Astrocyte of the spinal cord (primary cell): ENCODE measurements at regions not wholly inside any gene's neighbourhood (a gene's known extent, or its start where the extent isn't known, plus 50 kb on each side); places are given as distances from the start of the nearest gene placed in this dataset.
A peak's percentile ranks its signal among the peaks of the same experiment; 100 is the strongest.
"Not testable (repeated sequence)": the region's sequence is repeated elsewhere in the genome, so short reads cannot be mapped to it uniquely, and the experiment has no call there.

Experiments
- DNase-seq: peaks from one replicate; pipeline ENCODE4 v3.0.0; 2011; ENCODE audit warnings: low read depth, low spot score
- H3K4me3 ChIP-seq: 2 replicates; pipeline ENCODE4 v1.5.1; 2011; ENCODE audit warnings: low read depth, mild to moderate bottlenecking, low read length, moderate library complexity
- CTCF ChIP-seq: IDR thresholded peaks from 2 replicates; pipeline ENCODE4 v1.5.1; 2012; ENCODE audit warnings: low read depth, mild to moderate bottlenecking, low read length, inconsistent platforms
- in situ Hi-C: cut with HindIII; loops from 2 replicates; pipeline ENCODE4 v1.10.0; 2017; ENCODE audit warnings: low sequenced_read_pairs

GRCh38 chr1:184194236-184194635 is 142.7 kb downstream of the TSEN15 start:
- H3K4me3 ChIP-seq, result no peak overlapping the region
- TF ChIP-seq CTCF, result no peak
- no peak for DNase-seq
- in situ Hi-C loops, result no loop called here

DNA sequence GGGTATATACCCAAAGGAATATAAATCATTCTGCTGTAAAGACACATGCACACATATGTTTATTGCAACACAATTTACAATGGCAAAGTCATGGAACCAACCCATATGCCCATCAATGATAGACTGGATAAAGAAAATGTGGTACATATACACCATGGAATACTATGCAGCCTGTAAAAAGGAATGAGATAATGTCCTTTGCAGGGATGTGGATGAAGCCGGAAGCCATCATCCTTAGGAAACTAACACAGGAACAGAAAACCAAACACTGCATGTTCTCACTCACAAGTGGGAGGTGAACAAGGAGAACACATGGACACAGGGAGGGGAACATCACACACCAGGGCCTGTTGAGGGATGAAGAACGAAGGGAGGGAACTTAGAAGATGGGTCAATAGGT is 144.2 kb downstream of the TSEN15 start:
- DNase-seq, H3K4me3 ChIP-seq, in situ Hi-C loops: not testable (repeated sequence)

DNA sequence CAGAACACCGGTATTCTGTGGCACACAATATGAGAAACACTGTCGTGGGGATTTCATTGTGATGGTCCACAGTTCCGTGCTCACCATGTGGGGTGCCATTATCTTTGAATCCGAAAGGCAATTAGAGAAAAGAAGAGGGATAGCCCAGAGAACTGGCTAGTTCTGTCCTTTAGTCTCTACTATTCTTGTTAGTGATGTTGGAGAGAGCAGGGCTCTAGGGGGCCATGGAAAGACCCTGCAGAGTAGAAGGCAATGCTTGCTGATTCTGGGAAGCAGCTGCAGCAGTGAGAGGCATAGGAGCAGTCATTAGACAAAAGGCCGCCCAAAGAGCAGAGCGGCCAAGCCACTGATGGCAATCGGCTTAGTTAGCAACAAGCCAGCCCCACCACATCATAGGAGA is 146.3 kb downstream of the TSEN15 start:
- in situ Hi-C loops, result no loop called here
- no peak for DNase-seq
- H3K4me3 ChIP-seq, result no peak overlapping the region
- TF ChIP-seq CTCF, result no peak

- in situ Hi-C loops, result no loop called here
- no peak for DNase-seq
- no peak for TF ChIP-seq CTCF
These were observed 147.5 kb downstream of the TSEN15 start for GRCh38 chr1:184199036-184199435.

GRCh38 chr1:184199438-184200085 is 148.0 kb downstream of the TSEN15 start:
- TF ChIP-seq CTCF, result no peak
- DNase-seq, result no peak
- in situ Hi-C loops, result no loop called here
- no peak overlapping the region for H3K4me3 ChIP-seq

More at GRCh38 chr1:184199036-184199435, 147.5 kb downstream of the TSEN15 start:
- H3K4me3 ChIP-seq, result no peak overlapping the region

DNA sequence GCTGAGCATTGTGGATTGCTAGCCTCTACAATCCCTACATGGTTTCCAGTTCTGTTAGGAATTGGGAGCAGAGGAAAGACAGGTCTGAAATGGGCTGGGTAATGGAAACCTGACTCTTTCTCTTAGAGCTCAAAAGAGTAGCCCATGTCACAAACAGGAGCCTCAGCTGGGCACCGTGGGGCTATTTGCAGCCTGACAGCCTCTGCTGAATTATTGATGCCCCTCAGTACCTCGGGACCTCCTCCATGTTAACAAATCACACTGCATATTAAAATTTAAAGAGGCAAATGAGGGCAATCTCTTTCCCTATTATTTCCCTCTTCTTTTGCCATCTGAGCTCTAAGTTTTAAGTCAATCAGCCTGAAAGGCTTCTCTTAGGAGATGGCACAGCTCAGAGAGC is 157.1 kb downstream of the TSEN15 start:
- TF ChIP-seq CTCF, result no peak
- in situ Hi-C loops, result no loop called here

GRCh38 chr1:184210031-184210430 is 158.5 kb downstream of the TSEN15 start:
- no peak overlapping the region for H3K4me3 ChIP-seq
- no peak for TF ChIP-seq CTCF
- in situ Hi-C loops, result no loop called here
- peak; percentile 60 for DNase-seq

More for the DNA sequence above, 157.1 kb downstream of the TSEN15 start:
- DNase-seq, result no peak
- no peak overlapping the region for H3K4me3 ChIP-seq
